ENCODE measurements at regions not wholly inside any gene's neighbourhood (a gene's known extent, or its start where the extent isn't known, plus 50 kb on each side); places are given as distances from the start of the nearest gene placed in this dataset.

- Histone ChIP-seq H3K4me1 (ENCODE audit: control extremely low read depth in 1 of 4, control insufficient read depth in 4 of 4, insufficient read depth in 4 of 4, low read length in 3 of 4) (no peaks in the 10 kb centered on the region), H3K36me3 (ENCODE audit: control insufficient read depth in 4 of 4, insufficient read depth in 4 of 4, low read length in 3 of 4) (no peaks in the 10 kb centered on the region), H3K9me3 (ENCODE audit: control extremely low read depth in 1 of 5, control insufficient read depth in 4 of 5, insufficient read depth in 2 of 5, low read depth in 1 of 5, low read length in 4 of 5) (peaks cover 0 to 3% (median 0%) of the 10 kb centered on the region in 5 experiments), H3K27me3 (replicated peaks in 2 of 5; ENCODE audit: control insufficient read depth in 4 of 5, insufficient read depth in 5 of 5, low read length in 4 of 5) (no peaks in the 10 kb centered on the region), H3K4me3 (ENCODE audit: control insufficient read depth in 1 of 7, extremely low read depth in 1 of 7, insufficient read depth in 4 of 7, low read depth in 2 of 7, low read length in 6 of 7) (no peak overlapping the region), H3K27ac (ENCODE audit: insufficient read depth in 1 of 2, low read depth in 1 of 2, low read length in 2 of 2, poor library complexity in 1 of 2, severe bottlenecking in 2 of 2) (no peak overlapping the region)
- CTCF ChIA-PET = no interaction called here
- no peak for DNase-seq
- POLR2A ChIA-PET = no interaction called here
- WGBS (ENCODE audit: insufficient coverage) = 94% methylated on average over 2 of the region's 2 CpGs
These were observed 154.4 kb upstream of the PRLR start for GRCh38 chr5:35384658-35385057.

GRCh38 chr5:35383041-35383440 lies 152.8 kb upstream of the PRLR start:
- DNase-seq = no peak
- Histone ChIP-seq H3K27me3 (replicated peaks in 2 of 5; ENCODE audit: control insufficient read depth in 4 of 5, insufficient read depth in 5 of 5, low read length in 4 of 5) (no peaks in the 10 kb centered on the region), H3K36me3 (ENCODE audit: control insufficient read depth in 4 of 4, insufficient read depth in 4 of 4, low read length in 3 of 4) (no peaks in the 10 kb centered on the region), H3K9me3 (ENCODE audit: control extremely low read depth in 1 of 5, control insufficient read depth in 4 of 5, insufficient read depth in 2 of 5, low read depth in 1 of 5, low read length in 4 of 5) (peaks cover 0 to 3% (median 0%) of the 10 kb centered on the region in 5 experiments), H3K4me3 (ENCODE audit: control insufficient read depth in 1 of 7, extremely low read depth in 1 of 7, insufficient read depth in 4 of 7, low read depth in 2 of 7, low read length in 6 of 7) (no peak overlapping the region), H3K27ac (ENCODE audit: insufficient read depth in 1 of 2, low read depth in 1 of 2, low read length in 2 of 2, poor library complexity in 1 of 2, severe bottlenecking in 2 of 2) (no peak overlapping the region), H3K4me1 (ENCODE audit: control extremely low read depth in 1 of 4, control insufficient read depth in 4 of 4, insufficient read depth in 4 of 4, low read length in 3 of 4) (no peaks in the 10 kb centered on the region)
- POLR2A ChIA-PET = no interaction called here
- WGBS (ENCODE audit: insufficient coverage) = 100% methylated on average over 1 of the region's 3 CpGs
- CTCF ChIA-PET = no interaction called here

- Histone ChIP-seq H3K9me3 (ENCODE audit: control extremely low read depth in 1 of 5, control insufficient read depth in 4 of 5, insufficient read depth in 2 of 5, low read depth in 1 of 5, low read length in 4 of 5) (no peaks in the 10 kb centered on the region), H3K27me3 (replicated peaks in 2 of 5; ENCODE audit: control insufficient read depth in 4 of 5, insufficient read depth in 5 of 5, low read length in 4 of 5) (peaks cover 0 to 2% (median 0%) of the 10 kb centered on the region in 5 experiments), H3K4me3 (ENCODE audit: control insufficient read depth in 1 of 7, extremely low read depth in 1 of 7, insufficient read depth in 4 of 7, low read depth in 2 of 7, low read length in 6 of 7) (no peak overlapping the region), H3K4me1 (ENCODE audit: control extremely low read depth in 1 of 4, control insufficient read depth in 4 of 4, insufficient read depth in 4 of 4, low read length in 3 of 4) (no peaks in the 10 kb centered on the region), H3K36me3 (ENCODE audit: control insufficient read depth in 4 of 4, insufficient read depth in 4 of 4, low read length in 3 of 4) (no peaks in the 10 kb centered on the region), H3K27ac (ENCODE audit: insufficient read depth in 1 of 2, low read depth in 1 of 2, low read length in 2 of 2, poor library complexity in 1 of 2, severe bottlenecking in 2 of 2) (no peak overlapping the region)
- no peak for DNase-seq
- no CpG with 5 or more reads among the region's 4 CpGs for WGBS (ENCODE audit: insufficient coverage)
- POLR2A ChIA-PET = no interaction called here
- CTCF ChIA-PET = no interaction called here
These were observed 147.4 kb upstream of the PRLR start for GRCh38 chr5:35377653-35378052.

GRCh38 chr5:35374584-35374983 lies 144.3 kb upstream of the PRLR start:
- H3K4me1 ChIP-seq (ENCODE audit: control extremely low read depth in 1 of 4, control insufficient read depth in 4 of 4, insufficient read depth in 4 of 4, low read length in 3 of 4) = no peaks in the 10 kb centered on the region
- CTCF ChIA-PET = no interaction called here
- DNase-seq = no peak
- H3K27me3 ChIP-seq (replicated peaks in 2 of 5; ENCODE audit: control insufficient read depth in 4 of 5, insufficient read depth in 5 of 5, low read length in 4 of 5) = peaks cover 0 to 2% (median 0%) of the 10 kb centered on the region in 5 experiments
- H3K4me3 ChIP-seq (ENCODE audit: control insufficient read depth in 1 of 7, extremely low read depth in 1 of 7, insufficient read depth in 4 of 7, low read depth in 2 of 7, low read length in 6 of 7) = no peak overlapping the region
- H3K36me3 ChIP-seq (ENCODE audit: control insufficient read depth in 4 of 4, insufficient read depth in 4 of 4, low read length in 3 of 4) = no peaks in the 10 kb centered on the region
- POLR2A ChIA-PET = no interaction called here
- no peak overlapping the region for H3K27ac ChIP-seq (ENCODE audit: insufficient read depth in 1 of 2, low read depth in 1 of 2, low read length in 2 of 2, poor library complexity in 1 of 2, severe bottlenecking in 2 of 2)
- no peaks in the 10 kb centered on the region for H3K9me3 ChIP-seq (ENCODE audit: control extremely low read depth in 1 of 5, control insufficient read depth in 4 of 5, insufficient read depth in 2 of 5, low read depth in 1 of 5, low read length in 4 of 5)

- no peaks in the 10 kb centered on the region for H3K9me3 ChIP-seq (ENCODE audit: control extremely low read depth in 1 of 5, control insufficient read depth in 4 of 5, insufficient read depth in 2 of 5, low read depth in 1 of 5, low read length in 4 of 5)
- CTCF ChIA-PET = no interaction called here
- no peak for DNase-seq
- peaks cover 0 to 2% (median 0%) of the 10 kb centered on the region in 5 experiments for H3K27me3 ChIP-seq (replicated peaks in 2 of 5; ENCODE audit: control insufficient read depth in 4 of 5, insufficient read depth in 5 of 5, low read length in 4 of 5)
- no peak overlapping the region for H3K27ac ChIP-seq (ENCODE audit: insufficient read depth in 1 of 2, low read depth in 1 of 2, low read length in 2 of 2, poor library complexity in 1 of 2, severe bottlenecking in 2 of 2)
- H3K4me1 ChIP-seq (ENCODE audit: control extremely low read depth in 1 of 4, control insufficient read depth in 4 of 4, insufficient read depth in 4 of 4, low read length in 3 of 4) = no peaks in the 10 kb centered on the region
- no peak overlapping the region for H3K4me3 ChIP-seq (ENCODE audit: control insufficient read depth in 1 of 7, extremely low read depth in 1 of 7, insufficient read depth in 4 of 7, low read depth in 2 of 7, low read length in 6 of 7)
- 90% methylated on average over 2 of the region's 3 CpGs for WGBS (ENCODE audit: insufficient coverage)
- POLR2A ChIA-PET = interaction anchor here (0.6 kb wide), 1 partner anchor 344 kb away, joined by 4 read pairs; no protein-coding TSS in a partner anchor
- H3K36me3 ChIP-seq (ENCODE audit: control insufficient read depth in 4 of 4, insufficient read depth in 4 of 4, low read length in 3 of 4) = no peaks in the 10 kb centered on the region
These were observed 143.0 kb upstream of the PRLR start for GRCh38 chr5:35373249-35373648.

GRCh38 chr5:35372482-35372881 lies 142.2 kb upstream of the PRLR start:
- Histone ChIP-seq H3K9me3 (ENCODE audit: control extremely low read depth in 1 of 5, control insufficient read depth in 4 of 5, insufficient read depth in 2 of 5, low read depth in 1 of 5, low read length in 4 of 5) (no peaks in the 10 kb centered on the region), H3K4me1 (ENCODE audit: control extremely low read depth in 1 of 4, control insufficient read depth in 4 of 4, insufficient read depth in 4 of 4, low read length in 3 of 4) (no peaks in the 10 kb centered on the region), H3K27me3 (replicated peaks in 2 of 5; ENCODE audit: control insufficient read depth in 4 of 5, insufficient read depth in 5 of 5, low read length in 4 of 5) (peaks cover 0 to 2% (median 0%) of the 10 kb centered on the region in 5 experiments), H3K36me3 (ENCODE audit: control insufficient read depth in 4 of 4, insufficient read depth in 4 of 4, low read length in 3 of 4) (no peaks in the 10 kb centered on the region), H3K27ac (ENCODE audit: insufficient read depth in 1 of 2, low read depth in 1 of 2, low read length in 2 of 2, poor library complexity in 1 of 2, severe bottlenecking in 2 of 2) (no peak overlapping the region), H3K4me3 (ENCODE audit: control insufficient read depth in 1 of 7, extremely low read depth in 1 of 7, insufficient read depth in 4 of 7, low read depth in 2 of 7, low read length in 6 of 7) (no peak overlapping the region)
- ChIA-PET POLR2A (interaction anchor here (0.6 kb wide), 1 partner anchor 345 kb away, joined by 4 read pairs; no protein-coding TSS in a partner anchor), CTCF (no interaction called here)
- WGBS (ENCODE audit: insufficient coverage) = 80% methylated on average over 1 of the region's 2 CpGs
- no peak for DNase-seq

- no peak overlapping the region for H3K27ac ChIP-seq (ENCODE audit: insufficient read depth in 1 of 2, low read depth in 1 of 2, low read length in 2 of 2, poor library complexity in 1 of 2, severe bottlenecking in 2 of 2)
- no peaks in the 10 kb centered on the region for H3K36me3 ChIP-seq (ENCODE audit: control insufficient read depth in 4 of 4, insufficient read depth in 4 of 4, low read length in 3 of 4)
- H3K27me3 ChIP-seq (replicated peaks in 2 of 5; ENCODE audit: control insufficient read depth in 4 of 5, insufficient read depth in 5 of 5, low read length in 4 of 5) = peaks cover 0 to 2% (median 0%) of the 10 kb centered on the region in 5 experiments
- WGBS (ENCODE audit: insufficient coverage) = 100% methylated on average over 1 of the region's 1 CpG
- ChIA-PET CTCF (no interaction called here), POLR2A (no interaction called here)
- no peak for DNase-seq
- no peak overlapping the region for H3K4me3 ChIP-seq (ENCODE audit: control insufficient read depth in 1 of 7, extremely low read depth in 1 of 7, insufficient read depth in 4 of 7, low read depth in 2 of 7, low read length in 6 of 7)
- no peaks in the 10 kb centered on the region for H3K9me3 ChIP-seq (ENCODE audit: control extremely low read depth in 1 of 5, control insufficient read depth in 4 of 5, insufficient read depth in 2 of 5, low read depth in 1 of 5, low read length in 4 of 5)
- H3K4me1 ChIP-seq (ENCODE audit: control extremely low read depth in 1 of 4, control insufficient read depth in 4 of 4, insufficient read depth in 4 of 4, low read length in 3 of 4) = no peaks in the 10 kb centered on the region
These were observed 141.7 kb upstream of the PRLR start for GRCh38 chr5:35371951-35372426.
